ENCODE measurements at regions not wholly inside any gene's neighbourhood (a gene's known extent, or its start where the extent isn't known, plus 50 kb on each side); places are given as distances from the start of the nearest gene placed in this dataset.

GRCh38 chr5:166276006-166276405 lies 2015.4 kb upstream of the WWC1 start:
- Mint-ChIP-seq H3K4me3 (ENCODE audit: low read depth) (no peak overlapping the region), H3K27ac (no peak overlapping the region), H3K36me3 (ENCODE audit: insufficient read depth) (no peaks in the 10 kb centered on the region), H3K4me1 (ENCODE audit: low read depth) (no peaks in the 10 kb centered on the region), H3K9me3 (ENCODE audit: low read depth) (peaks cover 4% of the 10 kb centered on the region), H3K27me3 (no peaks in the 10 kb centered on the region)
- no peak for TF ChIP-seq CTCF (IDR thresholded peaks at IDR 0.05; ENCODE audit: unreplicated experiment)
- DNase-seq (ENCODE audit: low spot score, unreplicated experiment): no peak

GRCh38 chr5:166279828-166280227 lies 2011.6 kb upstream of the WWC1 start:
- no peak for TF ChIP-seq CTCF (IDR thresholded peaks at IDR 0.05; ENCODE audit: unreplicated experiment)
- H3K4me1 Mint-ChIP-seq (ENCODE audit: low read depth): peaks cover 8% of the 10 kb centered on the region
- DNase-seq (ENCODE audit: low spot score, unreplicated experiment): no peak
- H3K4me3 Mint-ChIP-seq (ENCODE audit: low read depth): no peak overlapping the region
- H3K9me3 Mint-ChIP-seq (ENCODE audit: low read depth): peaks cover 4% of the 10 kb centered on the region
- no peaks in the 10 kb centered on the region for H3K36me3 Mint-ChIP-seq (ENCODE audit: insufficient read depth)
- no peaks in the 10 kb centered on the region for H3K27me3 Mint-ChIP-seq
- H3K27ac Mint-ChIP-seq: no peak overlapping the region

GRCh38 chr5:166281433-166281832 lies 2010.0 kb upstream of the WWC1 start:
- no peaks in the 10 kb centered on the region for H3K27me3 Mint-ChIP-seq
- no peaks in the 10 kb centered on the region for H3K36me3 Mint-ChIP-seq (ENCODE audit: insufficient read depth)
- no peak overlapping the region for H3K4me3 Mint-ChIP-seq (ENCODE audit: low read depth)
- H3K9me3 Mint-ChIP-seq (ENCODE audit: low read depth): peaks cover 4% of the 10 kb centered on the region
- no peak overlapping the region for H3K27ac Mint-ChIP-seq
- DNase-seq (ENCODE audit: low spot score, unreplicated experiment): no peak
- H3K4me1 Mint-ChIP-seq (ENCODE audit: low read depth): peaks cover 8% of the 10 kb centered on the region
- TF ChIP-seq CTCF (IDR thresholded peaks at IDR 0.05; ENCODE audit: unreplicated experiment): no peak

GRCh38 chr5:166282939-166283338 lies 2008.5 kb upstream of the WWC1 start:
- Mint-ChIP-seq H3K4me1 (ENCODE audit: low read depth) (peaks cover 8% of the 10 kb centered on the region), H3K9me3 (ENCODE audit: low read depth) (peaks cover 4% of the 10 kb centered on the region), H3K27me3 (no peaks in the 10 kb centered on the region), H3K27ac (no peak overlapping the region), H3K4me3 (ENCODE audit: low read depth) (no peak overlapping the region), H3K36me3 (ENCODE audit: insufficient read depth) (no peaks in the 10 kb centered on the region)
- no peak for TF ChIP-seq CTCF (IDR thresholded peaks at IDR 0.05; ENCODE audit: unreplicated experiment)
- no peak for DNase-seq (ENCODE audit: low spot score, unreplicated experiment)

GRCh38 chr5:166285361-166285760 lies 2006.1 kb upstream of the WWC1 start:
- no peaks in the 10 kb centered on the region for H3K36me3 Mint-ChIP-seq (ENCODE audit: insufficient read depth)
- H3K27ac Mint-ChIP-seq: no peak overlapping the region
- TF ChIP-seq CTCF (IDR thresholded peaks at IDR 0.05; ENCODE audit: unreplicated experiment): no peak
- H3K9me3 Mint-ChIP-seq (ENCODE audit: low read depth): no peaks in the 10 kb centered on the region
- no peaks in the 10 kb centered on the region for H3K27me3 Mint-ChIP-seq
- peaks cover 8% of the 10 kb centered on the region for H3K4me1 Mint-ChIP-seq (ENCODE audit: low read depth)
- no peak for DNase-seq (ENCODE audit: low spot score, unreplicated experiment)
- H3K4me3 Mint-ChIP-seq (ENCODE audit: low read depth): no peak overlapping the region
